Caki2 (cell line): ENCODE measurements at regions not wholly inside any gene's neighbourhood (a gene's known extent, or its start where the extent isn't known, plus 50 kb on each side); places are given as distances from the start of the nearest gene placed in this dataset.

Experiments used
- DNase-seq: peaks from one replicate; pipeline ENCODE4 v3.0.0-alpha.2; 2015; ENCODE audit warnings: low read depth
- in situ Hi-C: cut with HindIII; loops from 2 replicates; pipeline ENCODE4 v1.10.0; 2016; ENCODE audit warnings: low sequenced_read_pairs, low pct_unique_long_range_greater_than_20kb, mixed read lengths

DNA sequence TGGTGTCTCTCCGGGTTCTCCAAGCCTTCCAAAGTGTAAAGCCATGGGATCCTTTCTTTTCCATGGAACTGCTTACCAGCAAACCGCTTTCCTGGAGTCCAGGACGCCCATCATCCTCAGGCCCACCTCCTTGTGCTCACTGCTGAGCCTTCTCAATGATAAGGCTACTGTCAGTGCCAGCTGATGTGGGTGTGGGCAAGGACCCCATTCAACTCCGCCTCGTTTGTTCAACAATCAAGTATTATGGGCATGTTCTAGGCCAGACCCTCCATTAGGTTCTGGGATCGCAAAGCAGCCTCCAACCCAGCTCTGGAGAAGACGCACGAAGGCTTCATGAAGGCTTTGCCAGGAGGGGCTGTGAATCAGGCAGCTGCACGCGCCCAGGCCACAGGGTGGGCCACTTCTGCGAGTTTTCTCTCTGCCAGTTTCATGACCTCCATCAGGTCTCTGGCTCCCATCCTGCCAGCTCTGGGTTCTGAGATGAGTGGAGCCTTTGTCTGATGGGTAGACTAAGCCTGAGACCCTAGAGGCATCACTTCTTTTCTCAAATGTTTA is 177.1 kb downstream of the MRPL14 start:
- in situ Hi-C loops: no loop called here
- no peak for DNase-seq

DNA sequence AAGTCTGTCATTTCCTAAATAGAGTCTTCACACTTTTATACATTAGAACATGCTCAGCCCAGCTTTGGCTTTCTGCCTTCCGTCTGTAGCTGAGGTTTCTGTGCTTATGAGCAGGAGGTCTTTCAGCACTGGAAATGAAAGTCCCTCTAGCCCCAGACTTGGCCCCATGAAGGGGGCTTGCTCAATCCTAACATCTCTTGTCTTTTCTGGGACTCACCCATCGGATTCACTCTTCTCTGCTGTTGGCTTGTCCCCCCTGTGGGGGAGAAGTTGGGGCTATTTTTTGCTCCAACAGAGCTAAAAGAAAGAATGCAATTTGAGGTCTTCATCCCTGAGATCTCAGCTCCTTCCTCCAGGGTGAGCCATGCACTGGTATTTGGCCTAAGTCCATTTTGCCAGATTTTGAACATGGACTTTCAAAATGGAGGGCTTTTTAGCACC is 177.7 kb downstream of the MRPL14 start:
- no peak for DNase-seq
- in situ Hi-C loops: no loop called here

DNA sequence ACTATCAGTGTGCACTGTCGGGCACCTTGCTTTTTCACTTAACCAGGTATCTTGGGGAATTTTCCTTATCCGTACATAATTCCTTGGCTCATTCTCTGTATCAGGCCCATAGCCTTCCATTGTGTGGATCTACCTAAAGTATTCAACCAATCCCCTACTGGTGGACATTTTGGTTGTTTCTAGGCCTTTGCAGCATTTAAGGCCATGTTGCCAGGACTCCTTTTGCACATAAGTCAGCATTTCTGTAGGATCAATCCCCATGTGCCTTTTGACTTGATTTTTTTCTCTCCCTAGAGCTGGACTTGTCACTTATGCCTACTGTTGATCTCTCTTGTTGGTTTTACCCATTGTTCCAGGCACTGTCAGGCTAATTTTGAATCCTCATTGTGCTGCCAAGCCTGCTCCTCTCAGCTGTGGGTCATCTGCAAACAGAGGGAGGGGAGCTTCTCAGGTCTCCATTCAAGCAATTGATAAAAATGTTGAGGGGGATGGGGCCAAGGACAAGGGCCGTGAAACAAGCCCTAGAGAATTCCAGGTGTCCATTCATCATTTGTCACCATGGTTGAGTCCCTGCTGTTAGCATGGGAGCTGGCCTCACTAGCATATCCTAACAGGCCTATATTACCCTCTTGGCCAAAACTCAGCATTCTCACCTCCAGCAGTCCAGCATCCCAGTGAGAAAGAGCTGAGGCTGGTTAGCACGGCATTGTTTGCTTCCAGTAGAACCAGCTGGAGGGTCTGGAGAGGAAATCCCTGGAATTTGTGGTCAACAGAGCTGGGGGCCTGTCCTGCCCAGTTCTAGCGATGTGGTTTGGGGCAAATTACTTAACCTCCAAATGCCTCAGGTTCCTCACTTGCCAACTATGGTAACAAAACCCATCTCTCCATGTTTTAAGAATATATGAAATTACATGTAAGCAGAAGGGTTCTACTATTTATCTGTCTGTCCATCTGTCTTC is 178.4 kb downstream of the MRPL14 start:
- in situ Hi-C loops: no loop called here

DNA sequence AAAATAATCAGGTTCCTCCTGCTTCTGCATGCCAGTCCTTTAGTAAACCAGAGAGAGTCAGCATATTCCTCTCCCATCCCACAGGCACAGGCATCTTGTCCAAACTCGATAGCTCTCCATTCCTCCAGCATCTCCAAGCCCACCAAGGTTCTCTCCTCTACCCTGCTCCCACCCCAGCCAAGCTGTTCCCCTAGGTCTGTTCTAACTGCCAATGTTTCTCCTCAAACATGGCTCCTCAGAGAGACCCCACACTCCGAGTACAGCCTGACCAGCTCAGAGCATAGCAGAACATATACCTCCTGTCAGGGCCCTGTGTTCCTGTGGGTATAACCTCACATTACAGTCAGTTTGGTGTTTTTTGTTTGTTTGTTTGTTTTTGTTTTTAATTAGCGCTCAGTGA is 177.8 kb downstream of the VEGFA start:
- DNase-seq: no peak
- in situ Hi-C loops: no loop called here

More for the DNA sequence above, 178.4 kb downstream of the MRPL14 start:
- DNase-seq: no peak

DNA sequence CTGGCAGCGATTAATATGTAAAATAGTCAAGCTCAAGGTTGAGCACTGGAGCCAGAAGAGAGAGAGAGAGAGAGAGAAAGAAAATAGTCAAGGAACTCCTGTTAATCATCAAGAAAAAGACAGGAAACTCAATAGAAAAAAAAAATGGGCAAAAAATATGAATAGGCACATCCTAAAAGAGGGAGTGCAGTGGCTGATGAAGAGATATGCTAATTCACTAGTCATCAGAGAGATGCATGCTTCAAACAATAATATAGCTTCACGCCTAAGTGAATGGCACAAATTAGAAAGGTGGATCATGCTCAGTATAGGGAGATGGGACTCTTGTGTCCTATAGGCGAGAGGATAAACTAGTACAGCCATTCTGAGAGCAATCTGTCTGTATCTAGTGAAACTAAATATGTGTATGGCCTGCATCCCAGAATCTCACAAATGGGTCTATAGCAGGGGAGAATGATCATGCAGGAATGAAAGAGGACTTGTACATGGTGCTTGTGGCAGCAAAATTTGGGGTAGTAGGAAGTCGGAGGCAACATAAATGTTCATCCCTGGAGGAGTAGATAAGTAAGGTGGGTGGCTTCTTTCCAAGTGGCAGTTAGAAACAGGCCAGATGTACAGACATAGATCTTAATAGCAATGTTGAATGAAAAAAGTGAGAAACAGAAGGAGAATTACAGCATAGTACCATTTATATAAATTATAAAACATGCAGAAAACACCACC is 176.8 kb downstream of the VEGFA start:
- in situ Hi-C loops: no loop called here

DNA sequence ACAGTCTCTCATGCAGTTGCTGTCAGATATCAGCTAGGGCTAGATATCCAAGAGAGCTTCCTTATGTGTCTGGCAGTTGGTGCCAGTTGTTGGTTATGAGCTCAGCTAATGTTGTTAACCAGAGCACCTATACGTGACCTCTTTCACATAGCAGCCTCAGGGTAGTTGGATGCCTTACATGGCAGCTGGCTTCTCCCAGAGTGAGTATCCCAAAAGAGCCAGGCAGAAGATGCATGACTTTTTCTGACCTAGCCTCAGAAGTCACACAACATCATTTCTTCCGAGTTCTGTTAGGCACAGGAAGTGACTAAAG is 175.7 kb downstream of the VEGFA start:
- DNase-seq: no peak

More for the DNA sequence above, 176.8 kb downstream of the VEGFA start:
- DNase-seq: no peak

DNA sequence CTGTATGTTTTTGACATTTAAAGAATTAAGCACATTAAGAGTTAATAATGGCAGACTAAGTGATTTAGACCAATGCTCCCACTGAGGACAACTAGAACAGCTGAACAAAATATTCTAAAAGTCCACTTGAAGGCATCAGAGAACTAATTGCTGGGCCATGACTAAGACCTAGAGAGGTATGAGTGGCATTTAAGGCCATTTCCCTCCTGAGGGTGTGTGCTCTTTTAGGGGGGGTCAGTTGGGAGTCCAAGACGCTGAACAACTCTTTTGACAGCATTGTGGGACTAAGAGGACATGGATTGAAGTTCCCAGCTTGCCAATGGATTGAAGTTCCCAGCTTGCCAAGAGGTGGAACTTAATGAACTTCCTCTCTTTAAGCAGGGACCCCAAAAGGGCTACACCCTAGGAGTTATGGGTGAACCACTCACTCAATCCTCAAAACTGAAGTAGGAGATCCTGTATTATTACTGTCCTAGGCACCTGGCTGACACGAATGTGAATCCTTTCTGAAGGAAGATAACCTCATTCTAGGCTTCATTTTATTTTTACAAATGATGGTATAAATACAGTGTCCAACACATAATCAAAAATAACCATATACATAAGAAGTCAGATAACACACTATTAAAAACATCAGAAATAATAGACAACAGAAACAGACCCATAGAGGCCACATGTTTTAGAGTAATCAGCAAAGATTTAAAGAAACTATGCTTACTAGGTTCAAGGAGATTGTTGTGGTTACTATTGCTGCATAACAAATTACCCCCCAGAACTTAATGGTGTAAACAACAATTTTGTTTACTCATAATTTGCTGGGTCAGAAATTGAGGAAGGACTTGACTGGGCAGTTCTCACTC is 175.1 kb downstream of the VEGFA start:
- in situ Hi-C loops: no loop called here

More for the DNA sequence above, 175.7 kb downstream of the VEGFA start:
- in situ Hi-C loops: no loop called here

DNA sequence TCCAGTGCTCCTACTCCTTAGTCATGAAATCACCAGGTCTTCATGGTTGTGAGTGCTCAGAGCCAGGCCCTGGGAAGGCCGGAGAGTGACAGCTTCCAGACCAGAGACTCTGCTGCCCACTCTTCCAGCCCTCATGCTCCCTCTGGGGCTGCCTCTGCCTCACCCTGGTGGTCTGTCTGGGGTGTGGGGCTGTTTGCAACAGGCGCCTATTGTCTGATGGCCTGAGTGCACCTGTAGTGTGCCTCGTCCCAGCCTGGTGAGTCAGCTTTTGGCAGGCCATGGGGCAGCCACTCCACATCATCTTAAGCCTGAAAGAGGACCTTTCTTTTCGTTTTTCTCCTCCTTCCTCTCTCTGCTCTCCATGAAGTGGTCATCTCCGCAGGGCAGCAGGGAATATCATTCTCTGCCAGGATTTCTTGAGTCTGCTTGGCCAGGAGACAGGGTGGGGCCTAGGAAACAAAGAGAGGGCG is 173.8 kb downstream of the VEGFA start:
- in situ Hi-C loops: no loop called here
- DNase-seq: no peak

More for the DNA sequence above, 175.1 kb downstream of the VEGFA start:
- DNase-seq: no peak

DNA sequence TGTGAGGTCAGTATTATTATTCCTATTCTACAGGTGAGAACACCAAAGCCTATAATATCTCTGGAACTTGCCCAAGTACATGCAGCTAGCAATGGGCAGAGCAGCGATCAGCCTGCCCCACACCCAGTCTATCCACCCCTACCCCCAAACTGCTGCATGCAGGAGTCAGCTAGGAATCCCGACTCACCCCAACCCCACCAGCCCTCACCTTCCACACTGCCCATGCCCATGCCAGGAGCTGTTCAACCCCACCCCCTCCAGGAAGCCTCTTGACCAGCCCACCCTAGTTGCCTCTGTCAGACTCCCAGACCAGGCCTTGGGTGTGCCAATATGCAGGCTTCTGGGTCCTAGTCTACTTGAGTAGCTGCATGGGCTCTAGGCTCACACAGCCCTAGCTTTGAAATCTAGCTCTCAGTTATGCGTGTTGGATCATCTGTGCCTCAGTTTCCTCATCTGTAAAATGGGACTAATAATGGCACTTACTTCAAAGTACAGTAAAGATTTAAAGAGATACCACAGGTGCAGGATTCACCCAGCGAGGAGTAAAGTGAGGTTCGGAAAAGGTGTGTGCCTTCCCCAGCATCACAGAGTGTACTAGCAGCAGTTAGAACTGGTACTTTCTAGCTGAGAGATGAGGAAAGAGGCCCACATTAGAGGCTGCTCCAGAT is 173.2 kb downstream of the VEGFA start:
- no peak for DNase-seq
- in situ Hi-C loops: no loop called here

DNA sequence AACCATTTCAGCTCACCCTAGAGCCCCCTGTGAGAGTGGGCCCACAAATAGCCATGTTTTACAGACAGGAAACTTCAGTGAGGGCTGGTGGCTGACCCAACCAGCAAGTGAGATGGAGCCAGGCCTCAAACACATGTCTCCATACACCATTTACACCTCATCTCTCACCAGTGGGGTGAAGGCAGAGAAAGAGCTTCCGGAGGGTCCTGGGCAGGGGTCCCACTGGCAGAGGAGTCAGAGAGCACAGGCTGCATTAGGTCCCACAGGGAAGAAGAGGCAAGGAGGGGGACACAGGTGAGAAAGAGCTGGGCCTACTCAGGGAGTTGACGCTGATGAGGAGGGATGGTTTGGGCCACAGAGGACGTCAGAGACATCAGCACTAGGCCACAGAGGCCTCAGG is 172.6 kb downstream of the VEGFA start:
- no peak for DNase-seq
- in situ Hi-C loops: no loop called here

DNA sequence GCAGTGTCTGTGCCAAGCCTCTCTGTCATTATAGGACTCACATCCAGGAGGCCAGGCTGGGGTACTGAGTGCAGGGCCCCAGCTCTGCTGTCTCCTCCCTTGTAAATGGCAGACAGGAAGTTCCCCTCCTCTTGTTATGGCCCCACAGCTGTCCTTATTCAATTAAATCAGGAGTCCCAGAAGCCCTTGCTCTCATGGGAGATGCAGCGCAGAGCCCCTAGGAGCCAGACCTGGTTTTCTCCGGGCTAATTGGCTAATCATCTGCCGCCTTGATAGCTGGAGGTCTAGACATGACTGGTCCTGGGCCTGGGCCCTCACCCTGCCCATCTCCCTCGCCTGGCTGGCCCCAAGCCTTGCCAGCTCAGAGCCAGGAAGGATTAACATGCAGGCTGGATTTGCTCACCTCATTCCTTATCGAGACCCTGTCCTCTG is 172.0 kb downstream of the VEGFA start:
- in situ Hi-C loops: no loop called here

DNA sequence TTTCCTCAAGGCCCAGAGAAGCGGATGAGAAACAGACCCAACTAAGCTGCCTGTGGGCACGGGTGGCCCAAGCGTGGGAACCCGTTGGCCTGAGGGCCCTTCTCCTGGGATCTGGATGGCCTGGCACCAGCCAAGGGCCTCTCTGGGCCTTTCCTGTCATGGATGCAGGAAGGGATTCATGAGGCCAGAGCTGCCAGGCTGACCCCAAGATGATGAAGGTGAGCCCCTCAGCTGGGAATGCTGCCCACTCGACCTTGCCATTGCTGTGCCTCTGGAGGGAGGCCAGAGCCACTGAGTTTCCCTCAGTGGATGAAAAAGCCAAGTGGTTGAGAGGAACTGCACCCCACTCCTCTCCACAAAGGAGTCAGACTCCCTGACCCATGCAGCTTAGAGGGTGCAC is 171.2 kb downstream of the VEGFA start:
- DNase-seq: no peak
- in situ Hi-C loops: no loop called here

More for the DNA sequence above, 172.0 kb downstream of the VEGFA start:
- DNase-seq: no peak

DNA sequence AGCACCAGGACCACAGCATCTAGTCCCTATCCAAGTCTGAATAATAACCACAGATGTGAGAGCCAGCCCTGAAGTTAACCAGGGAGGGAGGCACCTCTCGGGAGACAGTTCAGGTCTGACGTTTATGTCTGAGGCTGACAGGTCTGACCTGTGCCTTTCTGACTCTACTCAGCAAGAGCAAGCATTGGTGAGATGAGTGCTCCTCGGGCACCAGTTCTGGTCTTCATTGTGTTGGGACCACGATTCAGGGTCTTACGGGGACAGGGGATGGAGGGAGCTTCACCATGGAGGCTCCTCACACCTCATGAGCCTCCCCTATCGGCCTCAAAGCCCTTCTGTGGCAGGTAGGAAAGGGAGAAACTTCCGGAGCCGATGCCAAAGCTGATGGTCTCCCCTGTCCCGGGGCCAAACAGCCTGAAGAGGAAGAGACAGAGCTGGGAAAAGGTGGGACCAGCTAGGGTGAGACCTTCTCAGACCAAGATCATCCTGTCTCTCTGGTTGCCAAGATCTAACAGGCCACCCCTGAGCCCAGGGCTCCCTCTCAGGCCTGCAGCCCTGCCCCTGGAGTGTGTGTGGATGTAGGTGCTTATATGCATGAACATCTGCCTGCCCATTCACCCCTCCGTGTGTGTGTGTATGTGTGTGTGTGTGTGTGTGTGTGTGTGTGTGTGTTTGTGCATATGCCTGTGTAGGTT is 170.5 kb downstream of the VEGFA start:
- DNase-seq: no peak
- in situ Hi-C loops: no loop called here

DNA sequence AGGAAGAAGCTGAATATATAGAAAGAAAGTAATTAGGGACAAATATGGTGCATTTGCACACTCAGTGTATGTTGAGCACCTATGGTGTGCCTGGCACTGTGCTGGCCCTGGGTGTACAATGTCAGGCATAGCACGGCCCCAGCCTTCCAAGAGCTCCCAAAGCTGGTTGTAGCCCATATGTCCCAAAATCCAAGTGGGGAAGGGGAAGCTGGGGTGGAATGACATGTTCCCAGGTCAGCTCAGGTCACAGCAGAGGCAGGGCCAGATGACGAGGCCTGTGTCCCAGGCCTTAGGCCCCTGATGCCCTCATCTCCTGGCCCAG is 170.0 kb downstream of the VEGFA start:
- in situ Hi-C loops: no loop called here
- DNase-seq: no peak

DNA sequence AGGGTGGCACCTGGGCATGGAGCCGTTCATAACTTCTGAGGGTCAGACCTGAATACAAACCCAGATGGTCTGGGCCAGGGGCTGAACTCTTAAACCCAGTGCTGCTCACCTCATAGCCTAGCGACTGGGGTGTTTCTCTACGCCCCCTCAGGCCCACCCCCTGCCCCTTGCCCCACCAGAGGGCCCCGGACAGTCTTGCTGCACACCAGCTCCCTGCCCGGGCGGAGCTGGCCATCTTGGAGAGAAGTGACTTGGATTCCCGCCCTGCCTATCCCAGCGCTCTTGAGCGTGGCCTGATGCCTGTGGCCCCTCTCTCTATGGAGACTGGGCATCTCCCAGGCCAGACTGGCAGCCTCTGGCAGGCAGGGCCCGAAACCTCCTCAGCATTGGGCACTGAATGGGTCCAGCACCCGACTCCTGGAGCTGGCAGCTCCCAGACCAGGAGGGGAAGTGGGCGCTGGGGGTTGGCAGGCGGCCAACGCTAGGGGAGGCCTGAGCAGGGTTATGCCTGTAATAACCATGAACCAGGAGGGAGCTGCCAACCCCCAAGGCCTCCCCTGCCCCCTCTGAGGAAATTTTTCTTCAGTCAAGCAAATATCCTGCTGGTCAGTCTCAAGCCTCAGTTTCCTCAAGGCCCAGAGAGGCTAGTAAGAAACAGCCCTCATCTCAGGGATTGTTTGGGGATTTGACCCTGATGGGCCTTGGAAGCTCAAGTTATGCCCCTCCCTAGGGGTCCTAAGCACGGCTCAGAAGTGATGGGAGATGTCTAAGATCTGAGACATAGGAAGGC is 169.5 kb downstream of the VEGFA start:
- no peak for DNase-seq
- in situ Hi-C loops: no loop called here

DNA sequence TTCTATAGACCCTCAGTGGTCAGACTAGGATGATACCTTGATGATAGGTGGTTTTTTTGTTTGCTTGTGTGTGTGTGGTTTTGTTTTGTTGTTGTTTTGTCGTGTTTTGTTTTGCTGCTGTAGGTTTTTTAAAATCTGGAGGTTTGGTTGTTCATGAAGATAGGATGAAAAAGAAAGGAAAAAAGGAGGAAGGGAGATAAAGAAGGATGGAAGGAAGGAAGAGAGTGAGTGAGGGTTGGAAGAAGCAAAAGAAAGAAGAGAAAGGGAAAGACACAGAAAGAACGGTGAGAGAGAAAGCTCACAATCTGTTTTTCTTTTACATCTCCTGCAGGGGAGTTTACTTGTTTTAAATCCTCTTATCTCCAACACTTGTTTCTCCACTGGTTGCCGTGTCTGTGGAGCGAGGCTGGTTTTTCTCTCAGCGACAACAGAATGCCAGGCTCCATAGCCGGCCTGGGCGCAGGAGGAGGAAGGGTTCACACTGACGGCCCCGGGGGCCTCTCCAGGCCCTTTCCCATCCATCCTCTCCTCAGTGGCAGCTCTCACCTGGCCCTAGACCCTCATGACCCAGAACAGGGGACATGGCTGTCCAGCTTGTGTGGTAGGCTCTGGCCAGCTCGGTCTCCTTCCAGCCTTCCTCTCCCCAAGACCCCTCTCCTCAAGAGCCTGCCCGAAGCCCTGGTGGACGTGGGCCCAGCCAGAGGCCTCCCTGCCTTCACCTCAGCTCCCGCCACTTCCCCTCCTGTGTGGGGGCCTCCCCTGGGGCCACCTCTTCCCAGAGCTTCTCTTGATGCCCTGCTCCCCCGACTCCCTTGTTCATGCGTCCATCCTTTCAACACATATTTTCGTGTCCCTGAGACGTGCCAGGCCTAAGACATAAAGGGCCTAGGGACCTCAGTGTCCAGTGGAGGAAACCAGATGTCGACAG is 168.4 kb downstream of the VEGFA start:
- in situ Hi-C loops: no loop called here
- no peak for DNase-seq
